ENCODE measurements at regions not wholly inside any gene's neighbourhood (a gene's known extent, or its start where the extent isn't known, plus 50 kb on each side); places are given as distances from the start of the nearest gene placed in this dataset.

DNA sequence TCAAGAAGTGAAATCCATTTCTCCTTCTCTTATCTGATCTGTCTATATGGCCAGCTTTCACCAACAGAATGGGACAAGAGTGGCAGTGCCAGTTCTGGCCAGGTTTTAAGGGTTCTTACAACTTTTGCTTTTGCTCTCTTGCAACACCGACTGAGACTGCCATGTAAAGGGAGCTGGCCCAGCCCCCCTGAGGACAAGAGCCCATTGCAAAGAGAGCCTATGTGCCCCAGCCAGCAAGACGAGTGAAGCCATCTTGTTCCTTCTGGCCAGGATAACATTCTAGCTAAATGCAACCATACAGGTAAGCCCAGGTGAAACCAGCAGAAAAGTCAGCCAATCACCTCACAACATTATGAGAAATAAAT is 101.0 kb upstream of the RND3 start:
- DNase-seq (ENCODE audit: low read depth in 2 of 2): no peak

GRCh38 chr2:150587547-150588505 is 100.4 kb upstream of the RND3 start:
- DNase-seq (ENCODE audit: low read depth in 2 of 2): no peak

DNA sequence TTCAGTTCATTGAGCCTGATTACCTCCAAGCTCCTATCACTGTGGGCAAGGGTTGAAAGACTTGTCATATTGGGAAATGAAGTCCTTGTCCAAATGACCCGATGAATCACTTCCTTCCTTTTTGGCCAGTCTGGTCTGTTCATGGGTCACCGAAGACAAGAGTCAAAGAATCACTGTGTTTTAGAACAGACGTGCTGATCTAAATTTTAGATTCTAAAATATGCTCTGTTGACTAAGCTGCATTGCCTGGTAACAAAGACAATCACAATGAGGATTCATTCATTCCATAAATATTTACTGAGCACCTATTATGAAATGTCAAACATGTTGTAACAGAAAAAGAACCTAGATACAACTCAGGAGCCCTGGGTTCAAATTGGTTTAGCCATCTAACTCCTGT is 99.4 kb upstream of the RND3 start:
- DNase-seq (ENCODE audit: low read depth in 2 of 2): peak in 1 of 2 donors; percentile 36

DNA sequence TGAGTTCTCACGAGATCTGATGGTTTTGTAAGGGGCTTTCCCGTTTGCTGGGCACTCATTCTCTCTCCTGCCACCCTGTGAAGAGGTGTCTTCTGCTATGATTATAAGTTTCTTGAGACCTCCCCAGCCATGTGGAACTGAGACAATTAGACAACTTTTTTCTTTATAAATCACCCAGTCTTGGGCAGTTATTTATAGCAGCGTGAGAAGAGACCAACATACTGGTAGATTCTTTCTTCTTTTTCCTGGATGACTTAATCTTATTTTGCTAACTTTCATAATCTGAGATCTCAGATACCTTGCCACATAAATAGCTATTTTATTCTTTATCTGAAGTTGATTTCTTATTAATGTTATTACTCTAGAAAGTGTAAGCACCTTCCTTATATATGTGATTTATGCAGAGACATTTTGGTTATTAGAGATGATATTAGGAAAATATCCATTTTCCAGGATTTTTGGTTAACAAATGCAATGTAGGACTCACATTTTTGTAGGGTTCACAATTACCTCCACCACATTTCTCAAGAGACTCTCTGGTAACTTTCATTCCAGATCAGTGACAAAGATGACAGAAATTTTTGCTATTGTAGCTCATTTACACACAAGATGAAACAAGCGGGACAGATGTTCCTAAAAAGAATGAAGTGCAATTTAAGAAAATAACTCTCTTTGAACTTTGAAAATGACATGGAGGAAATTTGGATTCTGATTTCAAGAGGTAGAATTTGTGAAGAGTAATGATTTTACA is 97.9 kb upstream of the RND3 start:
- no peak for DNase-seq (ENCODE audit: low read depth in 2 of 2)

GRCh38 chr2:150584081-150584480 is 96.6 kb upstream of the RND3 start:
- DNase-seq (ENCODE audit: low read depth in 2 of 2): no peak

DNA sequence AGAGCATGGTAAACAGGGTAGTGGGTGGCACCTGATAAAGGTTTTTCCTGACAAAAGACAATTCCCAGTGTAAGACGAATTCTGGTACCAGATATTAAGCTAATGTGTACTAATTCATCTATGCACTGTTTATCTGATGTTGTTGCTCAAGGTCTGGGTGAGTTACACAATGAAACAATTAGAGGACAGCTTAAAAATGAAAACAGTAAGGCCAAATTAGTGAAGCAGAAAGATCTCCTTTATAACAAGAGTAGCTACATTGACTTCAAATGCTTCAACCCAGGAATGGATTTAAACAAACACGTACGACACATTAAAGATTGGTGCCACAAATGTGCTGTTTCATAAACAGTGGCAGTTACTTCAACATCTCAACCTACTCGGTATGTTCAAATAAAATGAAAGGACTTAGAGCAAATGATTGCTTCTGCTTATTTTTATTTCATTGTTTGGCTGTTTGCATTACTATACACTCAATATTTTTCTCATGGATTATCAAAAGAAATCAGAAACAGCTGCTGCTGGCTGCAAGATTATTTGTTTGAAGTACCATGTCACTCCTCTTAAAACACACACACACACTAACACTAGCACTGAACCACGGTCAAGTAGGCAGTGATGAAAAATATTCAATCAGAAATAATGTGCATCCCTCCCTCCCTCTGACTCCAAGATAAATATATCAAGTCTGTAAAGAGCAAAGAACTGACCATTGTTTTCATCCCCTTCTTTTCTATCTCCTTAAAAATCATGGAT is 94.4 kb upstream of the RND3 start:
- no peak for DNase-seq (ENCODE audit: low read depth in 2 of 2)

DNA sequence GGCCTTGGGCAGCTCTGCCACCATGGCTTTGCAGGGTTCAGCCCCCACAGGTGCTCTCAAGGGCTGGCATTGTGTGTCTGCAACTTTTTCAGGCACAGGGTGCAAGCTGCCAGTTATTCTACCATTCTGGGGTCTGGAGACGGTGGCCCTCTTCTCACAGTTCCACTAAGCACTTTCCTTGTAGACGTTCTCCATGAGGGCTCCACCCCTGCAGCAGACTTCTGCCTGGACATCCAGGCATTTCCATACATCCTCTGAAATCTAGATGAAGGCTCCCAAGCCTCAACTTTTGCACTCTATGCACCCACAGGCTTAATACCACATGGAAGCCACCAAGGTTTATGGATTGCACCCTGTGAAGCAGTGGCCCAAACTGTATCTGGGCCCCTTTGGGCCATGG is 91.0 kb upstream of the RND3 start:
- no peak for DNase-seq (ENCODE audit: low read depth in 2 of 2)

GRCh38 chr2:150575861-150576260 is 88.4 kb upstream of the RND3 start:
- no peak for DNase-seq (ENCODE audit: low read depth in 2 of 2)

- DNase-seq (ENCODE audit: low read depth in 2 of 2): no peak
These were observed 85.5 kb upstream of the RND3 start for GRCh38 chr2:150572961-150573395.

- no peak for DNase-seq (ENCODE audit: low read depth in 2 of 2)
These were observed 84.8 kb upstream of the RND3 start for GRCh38 chr2:150572194-150572766.

DNA sequence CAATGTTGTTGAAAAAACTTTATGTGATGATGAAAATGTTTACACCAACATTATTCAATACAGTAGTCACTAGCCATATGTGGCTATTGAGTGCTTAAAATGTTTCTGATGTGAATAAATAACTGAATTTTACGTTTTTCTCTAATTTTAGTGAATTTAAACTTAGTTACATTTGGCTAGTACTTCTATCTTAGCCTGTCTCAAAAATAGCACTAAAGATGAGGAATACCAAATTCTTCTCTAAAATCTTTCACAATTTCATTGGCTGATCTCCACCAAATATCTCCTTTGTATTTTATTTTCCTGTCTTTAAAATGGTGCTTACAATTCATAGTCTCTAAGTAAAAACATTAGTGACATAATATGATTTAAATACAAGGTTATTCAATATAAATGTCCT is 83.7 kb upstream of the RND3 start:
- no peak for DNase-seq (ENCODE audit: low read depth in 2 of 2)

DNA sequence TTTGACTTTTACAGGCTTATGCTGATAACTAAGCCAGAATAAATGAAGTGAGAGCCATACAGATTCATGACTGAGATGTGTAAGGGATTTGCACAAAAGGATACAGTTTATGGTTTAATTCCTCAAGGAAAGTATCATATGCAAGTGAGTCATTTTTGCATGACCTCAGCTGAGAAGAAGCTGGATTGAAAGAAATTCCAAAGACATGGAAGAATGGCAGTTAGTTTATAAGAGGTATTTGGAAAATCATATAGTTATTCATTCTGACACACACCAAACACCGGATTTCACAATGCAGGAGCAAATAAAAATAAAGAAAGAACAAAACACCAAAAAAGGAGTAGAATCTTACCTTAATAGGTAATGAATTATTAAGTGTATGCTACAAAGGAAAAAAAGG is 83.2 kb upstream of the RND3 start:
- DNase-seq (ENCODE audit: low read depth in 2 of 2): peak in 1 of 2 donors; percentile 66

DNA sequence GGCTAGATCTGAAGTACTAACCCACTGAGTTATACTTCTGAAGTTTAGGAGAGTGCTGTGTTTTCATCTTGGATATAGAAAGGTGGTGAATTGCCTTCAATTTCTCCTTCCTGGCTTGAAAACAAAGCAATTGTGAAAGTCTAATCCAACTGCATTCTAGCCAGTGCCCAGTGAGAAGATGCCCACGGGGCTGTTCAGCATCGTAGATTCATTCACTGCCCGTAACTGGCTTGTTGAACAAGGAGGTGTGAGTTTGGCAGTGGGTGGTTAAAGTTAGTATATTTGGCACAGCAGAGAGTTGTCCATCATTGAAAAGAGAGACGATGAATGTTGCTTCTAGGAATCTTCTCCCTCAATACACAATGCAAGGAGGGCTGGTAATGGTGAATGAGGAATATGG is 82.3 kb upstream of the RND3 start:
- no peak for DNase-seq (ENCODE audit: low read depth in 2 of 2)

DNA sequence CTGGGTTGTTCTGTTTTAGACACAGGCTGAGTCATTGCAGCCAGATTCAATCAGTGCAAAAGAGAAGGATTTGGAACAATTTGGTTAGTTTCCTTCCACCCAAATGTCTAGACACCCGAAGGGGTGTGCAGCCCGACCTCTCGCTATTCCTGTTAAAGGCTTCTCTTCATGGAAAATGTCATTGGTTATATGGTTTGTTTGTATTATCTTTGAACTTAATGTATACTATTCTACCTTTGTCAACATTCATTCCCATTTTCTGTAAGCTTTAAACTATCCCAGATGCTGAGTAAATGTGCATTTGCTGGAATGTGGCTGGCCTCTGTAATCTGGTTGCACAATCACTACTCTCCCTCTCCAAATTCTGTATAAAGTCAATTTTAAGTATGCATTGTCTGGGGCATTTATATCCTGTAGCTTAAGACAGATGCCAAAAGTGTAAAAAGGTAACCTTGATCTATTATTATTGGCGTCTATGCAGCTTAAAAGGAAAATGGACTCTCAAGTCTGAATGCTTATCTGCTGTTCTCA is 80.4 kb upstream of the RND3 start:
- DNase-seq (ENCODE audit: low read depth in 2 of 2): no peak

DNA sequence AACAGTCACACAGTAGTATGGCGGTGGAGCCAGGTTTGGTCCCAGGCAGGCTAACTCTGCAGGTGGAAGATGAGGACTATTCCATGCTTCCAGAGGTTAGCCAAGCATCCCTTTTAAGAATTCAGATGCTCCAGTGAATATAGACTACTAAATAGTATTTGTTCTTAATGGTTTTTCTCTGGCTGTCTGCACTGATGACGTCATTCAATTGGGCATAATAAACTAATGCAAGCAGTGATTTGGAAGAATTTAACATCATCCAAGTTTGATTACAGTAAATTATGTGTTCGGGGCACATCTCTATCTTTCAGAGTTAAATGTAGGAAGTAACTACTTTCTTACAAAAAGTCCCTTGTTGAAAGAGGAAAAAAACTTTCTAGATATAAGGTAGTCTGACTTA is 78.8 kb upstream of the RND3 start:
- no peak for DNase-seq (ENCODE audit: low read depth in 2 of 2)

- DNase-seq (ENCODE audit: low read depth in 2 of 2): no peak
These were observed 73.6 kb upstream of the RND3 start for GRCh38 chr2:150561076-150561475.

DNA sequence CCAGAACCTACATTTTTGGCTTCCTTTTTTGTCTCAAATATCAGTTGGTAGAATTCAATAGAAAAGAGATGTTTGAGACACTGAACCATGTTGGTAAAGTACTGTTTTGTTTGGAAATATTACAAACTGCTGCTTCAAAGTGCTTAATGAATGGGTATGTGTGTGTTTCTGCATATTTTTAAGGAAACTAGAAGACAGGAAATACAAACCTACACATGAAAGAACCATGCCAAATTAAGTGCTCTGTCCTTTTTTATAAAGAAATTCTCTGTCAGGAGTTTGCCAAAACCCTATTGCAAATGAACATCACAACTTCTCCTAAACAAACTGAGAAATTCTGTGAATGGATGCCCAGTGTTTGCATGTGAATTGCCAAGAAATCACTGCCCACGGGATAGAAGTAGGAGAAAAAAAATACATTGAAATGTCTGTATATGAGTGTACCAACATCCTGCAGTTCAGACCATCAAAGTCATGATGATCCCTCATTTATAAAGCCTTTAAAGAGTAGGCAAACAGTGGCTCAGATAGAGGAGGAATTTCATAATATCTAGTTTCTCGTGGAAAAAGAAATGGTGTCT is 69.6 kb upstream of the RND3 start:
- DNase-seq (ENCODE audit: low read depth in 2 of 2): no peak

DNA sequence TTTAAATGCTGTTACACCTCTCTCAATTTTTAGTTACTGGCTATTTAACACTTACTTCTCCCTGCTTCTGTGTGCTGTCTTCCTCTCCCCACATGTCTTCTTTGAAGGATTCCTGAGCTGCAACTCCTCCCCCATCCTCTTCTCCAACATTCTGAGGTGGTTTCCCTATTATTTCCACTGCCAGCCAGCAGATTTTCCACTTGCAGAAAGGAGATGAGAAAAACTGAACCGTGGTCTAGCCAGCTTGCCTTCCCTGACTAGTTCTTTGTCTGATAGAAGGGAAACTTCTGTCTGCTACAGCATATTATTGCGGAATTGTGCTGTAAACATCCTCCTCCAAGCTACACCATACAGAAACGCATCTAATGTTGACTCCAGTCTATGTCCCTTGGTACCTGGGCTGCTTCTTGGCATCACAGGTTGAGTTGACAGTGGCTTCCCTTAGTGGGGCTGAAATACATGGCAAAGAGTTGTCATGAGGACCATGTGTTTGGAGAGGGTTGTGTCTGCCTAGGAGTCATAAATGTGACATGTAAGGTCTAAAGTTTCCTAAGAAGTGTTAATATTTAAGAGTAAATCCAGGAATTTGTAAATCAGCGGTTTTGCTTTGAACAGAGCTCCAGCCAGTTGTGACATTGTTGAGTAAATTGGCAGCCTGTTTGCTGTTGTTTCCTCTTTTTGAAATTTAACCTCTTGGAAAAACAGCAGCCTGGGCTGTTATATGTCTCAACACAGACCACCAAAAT is 68.3 kb upstream of the RND3 start:
- no peak for DNase-seq (ENCODE audit: low read depth in 2 of 2)

GRCh38 chr2:150554046-150554445 is 66.6 kb upstream of the RND3 start:
- no peak for DNase-seq (ENCODE audit: low read depth in 2 of 2)

DNA sequence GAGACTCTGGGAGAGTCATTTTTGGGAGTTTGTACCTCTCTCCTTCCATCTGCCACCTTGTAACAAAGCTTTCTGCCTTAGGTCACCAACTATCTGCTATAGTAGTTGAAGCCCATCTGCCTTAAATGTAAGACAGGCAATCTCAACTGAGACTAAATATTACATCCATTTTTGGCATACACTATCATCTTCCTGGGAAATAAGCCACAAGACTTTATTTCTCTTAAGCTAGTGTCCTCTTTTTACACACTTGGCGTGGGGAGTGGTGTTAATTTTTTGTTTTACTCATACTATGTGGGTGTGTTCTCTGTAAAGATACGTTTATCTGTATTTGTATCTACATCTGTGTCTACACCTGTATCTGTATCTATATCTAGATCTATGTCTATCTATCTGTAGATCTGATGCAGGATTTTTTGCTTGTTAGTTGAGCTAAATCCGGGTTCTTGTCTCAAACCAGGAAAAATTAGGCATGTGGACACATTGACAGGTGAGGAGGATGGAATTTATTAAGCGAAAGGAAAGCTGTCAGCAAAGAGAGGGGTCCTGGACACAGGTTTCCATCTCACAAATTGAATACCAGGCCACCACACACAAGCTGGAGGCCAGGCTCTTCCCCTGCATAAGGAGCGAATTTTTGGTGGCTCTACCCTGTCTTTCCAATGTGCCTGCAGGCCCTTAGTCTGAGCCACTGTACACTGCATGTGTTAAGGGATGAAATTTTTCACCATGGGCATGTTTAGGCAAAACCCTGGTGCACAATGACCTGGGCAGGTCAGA is 64.8 kb upstream of the RND3 start:
- no peak for DNase-seq (ENCODE audit: low read depth in 2 of 2)

Measured in dermis microvascular lymphatic vessel endothelial cell (primary cell).